HG02938 (cell line): ENCODE measurements at regions not wholly inside any gene's neighbourhood (a gene's known extent, or its start where the extent isn't known, plus 50 kb on each side); places are given as distances from the start of the nearest gene placed in this dataset.
"Not testable (repeated sequence)": the region's sequence is repeated elsewhere in the genome, so short reads cannot be mapped to it uniquely, and the experiment has no call there.

Experiments
- ATAC-seq: cut with Tn5 transposase; IDR thresholded peaks from one replicate; pipeline ENCODE4 v1.9.1; 2021; ENCODE audit warnings: mild to moderate bottlenecking, moderate library complexity; ENCODE audit not compliant: unreplicated experiment

DNA sequence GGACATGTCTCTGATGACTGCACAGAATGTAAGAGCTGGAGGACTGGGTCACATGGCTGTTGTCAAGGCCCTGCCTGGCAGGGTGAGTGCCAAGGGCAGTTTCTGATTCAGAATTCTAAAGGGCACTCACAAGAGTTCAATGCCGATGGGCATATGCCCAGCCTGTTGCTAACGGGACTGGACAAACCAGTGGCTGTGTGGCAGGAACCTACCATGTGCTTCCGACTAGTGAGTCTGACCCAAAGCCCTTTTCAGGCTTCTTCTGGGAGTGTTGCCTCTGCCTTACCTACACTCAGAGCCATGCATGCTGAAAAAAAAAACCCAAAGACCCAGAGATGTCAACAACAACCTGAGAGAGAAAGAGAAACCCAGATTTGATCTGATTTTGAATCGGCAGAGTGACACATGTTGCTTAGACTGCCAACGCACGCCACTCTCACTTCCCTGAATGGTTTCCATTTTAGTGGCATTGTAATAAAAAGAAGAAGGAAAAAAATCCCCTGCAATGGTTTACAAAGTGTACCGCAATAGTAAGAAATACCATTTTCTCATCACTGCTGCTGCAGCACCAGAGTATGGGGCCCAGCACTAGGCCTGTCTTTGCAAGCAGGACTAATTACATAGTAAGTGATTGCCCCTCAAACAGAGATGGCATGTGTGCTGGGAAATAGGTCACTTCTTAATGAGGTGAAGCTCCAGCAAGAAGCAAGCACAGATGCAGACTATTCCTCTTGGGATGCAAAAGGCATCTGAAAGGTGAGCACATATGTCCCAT is 194.3 kb downstream of the PALM2AKAP2 start:
- peak; percentile 85 for ATAC-seq

- ATAC-seq: no peak
Observed at GRCh38 chr9:109974918-109975276, 194.9 kb downstream of the PALM2AKAP2 start.

DNA sequence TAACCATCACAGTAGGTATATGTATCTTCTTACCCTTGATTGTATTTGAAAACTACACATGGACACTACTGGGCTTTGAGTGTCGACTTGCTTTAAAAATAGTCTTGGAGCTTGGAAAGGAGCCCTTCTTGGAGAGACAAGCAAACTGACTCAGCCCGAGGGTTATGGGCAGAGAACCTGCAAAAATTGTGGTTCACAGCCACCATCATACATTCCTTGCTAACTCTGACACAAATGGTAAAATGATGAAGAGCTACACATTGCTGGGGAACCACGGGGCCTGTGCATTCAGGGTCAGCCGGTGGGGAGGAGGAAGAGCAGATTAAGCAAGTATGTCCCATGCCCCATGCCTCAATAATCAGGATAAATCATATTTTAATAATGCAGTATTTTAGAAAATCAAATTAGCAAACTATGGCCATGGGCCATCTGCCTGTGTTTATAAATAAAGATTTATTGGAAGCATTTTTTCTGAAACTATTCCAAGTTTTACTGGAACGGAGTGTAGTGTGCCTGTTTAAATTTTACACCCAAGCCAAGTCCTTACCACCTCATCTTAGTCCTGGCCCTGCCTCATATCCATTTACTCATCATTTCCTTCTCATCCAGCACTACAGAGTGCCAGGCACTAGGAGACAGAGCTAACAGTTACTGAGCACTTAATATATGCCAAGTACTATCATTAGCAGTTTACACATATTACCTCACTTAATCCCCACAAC is 195.7 kb downstream of the PALM2AKAP2 start:
- ATAC-seq: no peak

GRCh38 chr9:109976303-109976702 is 196.3 kb downstream of the PALM2AKAP2 start:
- no peak for ATAC-seq

GRCh38 chr9:109977521-109977920 is 197.5 kb downstream of the PALM2AKAP2 start:
- no peak for ATAC-seq

DNA sequence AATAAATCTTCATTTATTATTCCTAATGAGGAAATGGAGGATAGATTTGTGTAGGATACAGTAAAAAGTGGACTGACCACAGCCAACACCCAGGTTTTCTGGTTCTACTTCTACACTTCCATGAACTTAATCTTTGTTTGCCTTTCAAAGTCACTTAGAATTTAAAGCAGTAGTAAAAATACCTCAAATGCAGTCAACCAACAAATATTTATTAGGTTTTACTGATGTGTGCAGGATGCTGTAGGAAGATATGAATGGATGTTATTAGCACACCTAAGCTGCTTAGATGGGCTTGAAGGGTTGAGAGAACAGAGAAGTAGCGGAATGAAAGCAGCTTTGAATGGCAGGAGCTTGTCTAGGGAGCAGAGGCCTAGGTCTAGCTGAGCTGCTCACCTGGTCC is 201.1 kb downstream of the PALM2AKAP2 start:
- ATAC-seq: no peak

DNA sequence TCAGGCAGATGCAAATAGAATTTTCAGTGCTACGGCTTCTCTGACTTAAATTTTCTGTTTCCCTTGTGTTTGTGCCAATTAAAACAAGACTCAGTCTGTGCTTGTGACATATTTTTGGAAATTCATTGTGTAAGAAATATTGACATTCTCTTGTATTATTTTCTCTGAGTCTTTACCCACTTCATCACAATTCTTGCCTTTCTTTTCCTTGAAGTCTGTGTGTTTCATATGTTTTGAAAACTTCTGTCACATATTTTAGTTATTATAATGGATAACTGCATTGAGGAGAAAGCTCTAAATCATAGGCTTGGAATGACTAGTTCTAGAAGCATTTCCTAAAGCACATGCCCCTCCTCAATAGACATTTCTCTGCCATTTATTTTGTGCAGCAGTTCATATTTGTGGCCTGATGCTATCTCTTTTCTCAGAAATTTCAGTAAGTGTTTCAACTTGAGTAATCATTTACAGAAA is 206.6 kb downstream of the PALM2AKAP2 start:
- ATAC-seq: no peak

GRCh38 chr9:109989296-109989695 is 209.3 kb downstream of the PALM2AKAP2 start:
- no peak for ATAC-seq

- ATAC-seq: no peak
Observed at GRCh38 chr9:109990541-109990940, 210.5 kb downstream of the PALM2AKAP2 start.

DNA sequence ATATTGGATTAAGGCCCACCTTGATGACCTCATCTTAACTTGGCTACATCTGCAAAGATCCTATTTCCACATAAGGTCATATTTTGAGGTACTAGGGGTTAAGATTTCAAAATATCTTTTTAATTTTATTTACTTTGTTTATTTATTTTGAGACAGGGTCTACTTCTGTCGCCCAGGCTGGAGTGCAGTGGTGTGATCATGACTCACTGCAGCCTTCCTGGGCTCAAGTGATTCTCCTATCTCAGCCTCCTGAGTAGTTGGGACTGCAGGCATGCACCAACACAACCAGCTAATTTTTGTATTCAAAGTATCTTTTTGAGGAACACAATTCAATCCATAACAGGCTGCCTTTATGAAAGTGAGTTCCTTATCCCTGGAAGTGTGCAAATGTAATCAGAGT is 212.3 kb downstream of the PALM2AKAP2 start:
- no peak for ATAC-seq

DNA sequence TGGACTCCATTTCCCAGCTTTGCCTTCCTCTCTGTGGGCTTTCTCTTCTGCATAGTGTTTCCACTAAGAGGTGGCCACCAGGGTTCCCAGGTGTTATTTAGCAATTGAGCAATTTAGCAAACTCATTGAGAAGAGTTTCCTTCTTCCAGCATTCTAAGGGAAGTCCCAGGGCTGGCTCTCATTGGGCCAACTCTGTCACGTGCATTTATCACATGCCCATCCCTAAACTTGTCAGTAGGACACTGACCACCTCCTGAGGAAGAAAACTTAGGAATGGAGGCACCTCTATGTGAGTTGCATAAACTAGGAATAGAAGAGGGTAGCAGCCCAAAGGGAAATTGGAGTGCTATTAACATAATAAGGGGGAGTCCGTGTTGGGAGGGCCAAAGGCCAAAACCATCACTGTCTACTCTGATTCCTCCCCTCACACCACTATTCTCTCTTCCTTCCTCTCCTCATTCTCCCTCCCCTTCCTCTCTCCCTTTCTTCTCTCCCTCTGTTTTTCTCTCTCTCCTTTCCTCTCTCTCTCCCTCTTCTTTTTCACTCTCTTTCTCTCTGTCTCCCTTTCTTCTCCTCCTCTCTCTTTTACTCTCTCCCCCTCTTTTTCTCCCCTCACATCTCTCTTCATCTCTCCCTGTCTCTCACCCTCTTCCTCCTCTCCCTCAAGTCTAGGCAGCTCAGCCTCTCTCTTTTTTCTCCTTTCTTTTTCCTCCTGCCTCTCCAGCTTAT is 213.4 kb downstream of the PALM2AKAP2 start:
- ATAC-seq: no peak

- ATAC-seq: no peak
Observed at GRCh38 chr9:109994141-109994540, 213.8 kb downstream of the C9orf152 start.

DNA sequence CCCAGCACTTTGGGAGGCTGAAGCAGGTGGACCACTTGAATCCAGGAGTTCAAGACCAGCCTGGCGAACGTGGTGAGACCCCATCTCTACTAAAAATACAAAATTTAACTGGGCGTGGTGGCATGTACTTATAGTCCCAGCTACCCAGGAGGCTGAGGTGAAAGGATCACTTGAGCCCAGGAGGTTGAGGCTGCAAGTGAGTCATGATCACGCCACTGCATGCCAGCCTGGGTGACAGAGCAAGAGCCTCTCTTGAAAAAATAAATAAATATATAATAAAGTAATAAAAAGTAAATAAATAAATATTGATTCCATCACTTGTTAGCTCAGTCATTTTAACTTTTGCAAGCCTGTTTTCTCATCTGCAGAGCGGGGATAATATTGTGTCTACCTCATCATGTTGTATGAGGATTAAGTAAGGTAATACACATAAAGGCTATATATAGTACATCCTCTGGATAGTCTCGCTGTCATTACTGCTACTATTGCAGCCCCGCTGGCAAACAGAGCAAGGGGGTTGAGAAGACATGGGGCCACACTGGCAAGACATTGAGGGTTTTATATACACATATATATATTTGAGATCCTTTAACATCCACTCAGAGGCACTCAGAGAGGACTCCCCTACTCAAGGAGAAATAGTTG is 210.9 kb downstream of the C9orf152 start:
- no peak for ATAC-seq

DNA sequence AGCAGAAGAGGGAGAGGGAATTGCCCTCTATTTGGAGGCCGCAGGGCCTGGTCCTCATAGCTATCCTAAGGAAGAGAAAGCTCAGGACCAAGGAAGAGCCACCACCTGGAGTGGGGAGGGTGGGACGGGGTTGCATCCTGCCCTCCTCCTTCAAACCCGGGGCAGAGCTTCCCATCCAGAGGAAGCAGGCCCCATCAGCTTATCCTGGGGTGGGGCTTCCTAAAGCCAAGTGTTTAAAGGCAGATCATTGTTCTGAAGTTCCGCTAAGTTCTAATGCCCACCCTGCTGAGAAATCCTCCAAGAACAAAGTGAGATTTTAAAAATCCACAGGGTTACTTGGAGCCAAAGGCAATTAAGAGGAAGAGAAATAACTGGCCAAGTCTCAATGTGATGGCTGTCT is 210.3 kb downstream of the C9orf152 start:
- ATAC-seq: no peak

GRCh38 chr9:110005521-110005920 is 202.4 kb downstream of the C9orf152 start:
- ATAC-seq: not testable (repeated sequence)

GRCh38 chr9:110006657-110007056 is 201.3 kb downstream of the C9orf152 start:
- ATAC-seq: no peak

DNA sequence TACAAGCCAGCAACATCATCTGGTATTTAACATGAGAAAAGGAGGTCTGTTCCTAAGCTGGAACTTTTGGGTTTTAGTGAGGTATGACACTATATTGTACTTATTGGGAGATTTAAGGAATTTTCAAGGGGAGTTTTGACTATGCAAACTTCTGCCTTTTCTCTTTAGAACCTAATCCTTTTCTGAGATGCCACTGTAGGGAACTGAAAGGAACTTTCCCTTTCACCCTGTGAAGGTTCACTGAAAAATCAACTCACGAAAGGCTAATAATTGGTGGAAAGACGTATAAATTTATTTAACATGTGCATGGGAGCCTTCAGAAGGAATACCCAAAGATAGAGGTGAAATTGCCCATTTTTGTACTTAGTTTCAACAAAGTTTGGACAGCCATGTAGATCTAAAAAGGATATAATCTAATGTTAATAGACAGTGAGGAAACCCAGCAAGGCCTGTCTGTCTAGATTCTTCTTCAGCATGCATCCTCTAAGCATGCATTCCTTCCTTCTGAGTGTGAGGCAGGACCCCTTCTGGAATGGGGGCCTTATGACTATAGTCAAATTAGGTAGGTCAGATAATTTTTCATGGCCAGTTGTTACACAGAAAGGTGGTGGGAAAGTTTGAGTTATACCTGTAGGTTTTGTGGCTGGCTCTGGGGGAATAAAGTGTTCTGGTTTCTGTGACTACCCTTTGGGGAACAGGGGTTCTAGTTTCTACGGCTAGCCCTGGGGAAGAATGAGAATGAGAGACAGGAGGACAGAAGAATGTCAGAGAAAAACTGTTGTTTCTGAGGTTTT is 200.3 kb downstream of the C9orf152 start:
- ATAC-seq: peak; percentile 76

DNA sequence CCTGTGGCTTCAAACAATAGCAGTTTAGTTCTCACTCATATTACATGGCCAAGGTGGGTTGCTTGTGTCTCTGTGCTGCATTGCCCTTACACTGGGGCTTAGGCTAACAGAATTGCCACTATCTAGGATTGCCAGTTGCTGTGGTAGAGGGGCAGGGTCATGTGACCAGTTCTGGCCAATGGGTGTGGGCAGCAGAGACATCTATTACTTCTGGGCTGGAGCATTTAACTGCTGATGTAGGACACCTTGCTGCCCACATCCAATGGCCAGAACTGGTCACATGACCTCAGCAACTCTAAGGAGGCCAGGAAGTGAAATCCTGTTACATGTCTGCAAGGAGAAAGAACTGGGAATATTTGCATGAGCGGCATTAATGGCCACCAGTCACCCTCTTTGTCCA is 199.3 kb downstream of the C9orf152 start:
- ATAC-seq: no peak

DNA sequence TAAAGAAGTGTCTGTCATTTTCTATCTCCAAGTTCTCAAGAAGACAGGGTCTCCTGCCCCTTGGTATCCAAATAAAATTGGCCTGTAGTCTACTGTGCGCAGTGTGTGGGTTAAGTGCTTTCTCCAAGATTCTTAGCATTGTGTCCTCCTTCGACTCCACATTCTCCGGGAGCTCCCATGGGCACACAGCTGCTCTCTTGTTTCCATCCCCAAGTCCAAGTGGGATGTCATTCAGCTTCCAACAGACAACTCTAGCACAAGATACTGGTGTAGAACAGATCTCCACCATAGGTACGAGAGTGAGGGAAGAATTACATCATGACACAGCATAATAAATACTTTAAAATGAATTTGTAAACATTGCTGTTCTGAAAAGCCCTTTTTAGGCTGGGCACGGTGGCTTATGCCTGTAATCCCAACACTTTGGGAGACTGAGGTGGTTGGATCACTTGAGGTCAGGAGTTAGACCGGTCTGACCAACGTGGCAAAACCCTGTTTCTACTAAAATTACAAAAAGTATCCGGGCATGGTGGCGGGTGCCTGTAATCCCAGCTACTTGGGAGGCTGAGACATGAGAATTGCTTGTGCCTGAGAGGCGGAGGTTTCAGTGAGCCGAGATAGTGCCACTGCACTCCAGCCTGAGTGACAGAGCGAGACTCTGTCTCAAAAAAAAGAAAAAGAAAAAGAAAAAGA is 196.2 kb downstream of the C9orf152 start:
- ATAC-seq: no peak

- ATAC-seq: no peak
Observed at GRCh38 chr9:110013064-110013463, 194.9 kb downstream of the C9orf152 start.
